ENCODE measurements at regions not wholly inside any gene's neighbourhood (a gene's known extent, or its start where the extent isn't known, plus 50 kb on each side); places are given as distances from the start of the nearest gene placed in this dataset.

DNA sequence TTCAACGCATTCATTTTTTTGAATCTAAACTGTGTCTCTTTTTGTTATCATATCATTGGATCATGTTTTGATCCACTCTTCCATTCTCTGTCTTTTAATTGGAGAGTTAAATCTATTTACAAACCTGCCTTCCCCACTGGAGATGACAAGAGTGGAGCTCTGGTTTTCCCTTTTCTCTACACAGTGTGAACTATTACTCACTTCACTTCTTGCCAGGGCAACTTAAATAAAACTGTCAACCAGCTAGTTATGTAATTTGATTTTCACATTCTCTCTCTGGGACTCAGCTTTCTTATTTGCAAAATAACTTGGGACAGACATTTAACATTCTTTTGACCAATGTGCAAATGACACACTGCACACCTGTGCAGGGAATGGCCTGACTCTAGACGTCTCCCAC, 230.8 kb upstream of the CST7 start:
- DNase-seq (ENCODE audit: low spot score) = no peak

DNA sequence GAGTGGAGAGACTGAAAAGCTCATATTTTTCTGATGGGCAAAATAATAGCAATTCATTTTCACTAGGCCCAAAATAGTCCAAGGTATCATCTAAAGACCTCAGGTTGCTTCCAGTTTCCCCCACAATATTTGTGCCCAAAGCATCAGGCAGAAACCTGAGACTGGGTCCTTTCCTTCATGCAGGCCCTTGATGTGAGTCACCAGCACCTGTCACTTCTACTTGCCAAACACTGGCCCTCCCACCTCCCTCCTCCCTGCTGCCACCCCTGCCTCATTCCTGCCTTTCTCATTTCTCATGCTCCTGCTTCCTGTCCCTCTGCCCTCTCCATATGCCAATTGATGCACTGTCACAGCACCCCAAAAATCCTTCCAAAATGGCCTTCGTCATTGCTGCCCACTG, 230.4 kb upstream of the CST7 start:
- no peak for DNase-seq (ENCODE audit: low spot score)

DNA sequence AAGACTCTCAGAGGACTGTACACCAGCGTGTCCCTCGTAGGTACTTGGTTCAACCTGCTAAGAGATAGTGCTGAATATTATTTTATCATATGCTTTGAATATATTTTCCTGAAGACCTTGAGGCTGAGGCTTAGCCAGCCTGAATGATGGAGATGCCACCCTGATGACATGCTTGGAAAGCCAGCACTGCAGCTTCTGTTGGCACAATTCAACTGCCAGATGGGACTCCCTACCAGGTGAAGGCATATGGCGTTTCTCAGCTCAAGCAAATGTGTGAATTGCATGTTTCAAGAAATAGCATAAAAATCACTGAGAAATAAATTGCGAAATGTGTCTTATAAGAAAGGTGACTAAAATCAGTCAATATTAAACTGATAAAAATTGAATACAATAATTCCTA, 228.1 kb upstream of the CST7 start:
- DNase-seq (ENCODE audit: low spot score) = no peak

DNA sequence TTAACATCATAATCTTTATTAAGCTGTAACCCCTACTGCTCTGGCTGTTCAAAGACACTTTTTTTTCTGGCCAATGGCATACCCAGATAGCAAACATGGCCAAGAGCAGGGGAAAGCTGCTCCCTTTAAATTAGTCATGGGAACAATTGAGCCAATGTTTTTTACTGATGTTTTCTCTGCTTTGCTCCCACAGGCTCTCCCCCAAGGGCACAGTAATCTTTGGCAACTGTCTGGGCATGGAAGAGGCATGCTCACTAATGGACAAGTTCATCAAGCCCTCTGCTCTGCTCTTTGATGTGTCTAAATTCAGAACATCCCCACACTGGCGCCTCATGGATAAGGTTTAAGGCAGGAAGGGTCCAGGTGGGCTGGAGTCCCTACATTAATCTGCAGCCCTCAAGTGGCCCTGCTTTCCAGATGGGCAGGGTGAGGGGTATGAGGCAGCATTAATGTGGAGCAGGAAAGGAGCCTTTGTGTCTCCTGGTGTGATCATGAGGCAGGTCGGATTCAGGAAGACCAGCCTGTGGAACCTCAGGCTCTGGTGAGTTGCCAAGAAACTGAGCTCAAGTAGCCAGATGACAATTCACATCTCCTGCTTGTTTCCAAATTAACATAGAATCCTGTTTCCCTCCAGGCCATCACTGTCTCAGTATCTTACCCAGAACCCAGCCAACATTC, 227.0 kb upstream of the CST7 start:
- DNase-seq (ENCODE audit: low spot score) = no peak

DNA sequence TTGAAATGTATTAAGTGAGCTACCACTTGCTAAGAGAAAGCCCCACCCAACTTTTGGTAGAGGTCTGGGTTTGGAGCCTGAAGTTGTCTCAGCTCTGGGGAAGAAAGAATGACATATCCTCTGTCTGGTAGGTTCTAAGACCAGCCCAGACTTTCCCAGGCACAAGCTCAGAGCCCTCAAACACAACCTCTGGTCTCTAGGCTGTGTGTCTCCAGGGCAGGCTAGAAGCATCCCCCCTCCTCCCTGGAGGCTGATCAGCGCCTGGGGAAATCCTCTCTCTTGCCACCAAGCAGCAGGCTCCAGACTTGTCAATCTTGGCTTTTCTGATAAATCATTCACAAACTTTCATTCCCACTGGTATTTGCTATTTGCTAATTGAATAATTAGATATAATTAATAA, 226.5 kb upstream of the CST7 start:
- DNase-seq (ENCODE audit: low spot score) = no peak

DNA sequence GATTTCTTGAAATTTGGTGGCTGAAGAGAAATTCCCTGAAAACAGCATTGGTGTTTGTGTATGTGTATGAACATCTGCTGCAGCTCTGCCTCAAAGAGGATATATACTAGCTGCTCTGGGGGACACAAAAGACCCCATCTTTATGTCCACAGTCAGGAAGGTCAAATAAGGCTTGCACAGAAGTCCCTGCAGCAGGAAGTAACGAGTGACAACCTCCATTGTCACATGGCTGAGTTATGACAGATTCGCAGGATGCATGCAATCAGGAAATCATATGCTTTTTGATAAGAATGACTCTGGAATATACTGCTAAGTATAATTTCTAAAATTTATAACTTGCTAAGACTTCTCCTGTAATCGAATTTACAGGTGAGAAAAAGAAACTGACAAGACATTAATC, 225.9 kb upstream of the CST7 start:
- DNase-seq (ENCODE audit: low spot score) = no peak

DNA sequence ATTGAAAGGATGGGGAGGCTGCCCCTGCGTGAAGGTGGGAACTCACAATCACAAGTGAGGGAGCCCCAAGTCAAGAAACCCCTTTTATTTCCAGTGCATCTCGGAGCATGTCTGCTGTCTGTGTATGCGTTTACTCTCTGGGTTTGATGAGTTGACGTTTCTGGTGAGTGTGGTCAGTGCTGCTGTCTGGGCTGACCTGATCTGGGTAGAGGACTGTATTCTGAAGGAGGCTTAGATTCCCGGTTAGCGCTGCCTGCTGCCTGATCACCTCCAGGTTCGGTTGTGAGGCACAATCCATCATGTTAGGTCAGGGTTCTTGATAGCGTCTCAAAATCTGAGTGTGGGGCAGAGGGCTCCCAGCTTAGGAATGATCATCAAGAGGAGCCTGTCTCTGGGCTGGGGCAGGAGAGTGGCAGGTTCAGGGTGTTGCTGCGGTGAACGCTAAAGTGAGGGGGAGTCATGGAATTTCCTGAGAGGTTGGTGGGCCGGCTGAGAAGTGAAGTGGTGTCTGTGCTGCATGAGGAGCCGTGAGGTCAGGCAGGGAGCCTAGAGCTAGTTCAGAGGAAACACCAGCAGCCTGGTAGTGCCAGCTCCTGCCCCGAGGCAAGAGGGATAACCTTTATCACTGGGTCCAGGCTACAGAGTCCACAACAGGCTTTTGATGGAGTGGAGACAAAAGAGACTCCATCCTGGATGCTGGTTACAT, 225.3 kb upstream of the CST7 start:
- no peak for DNase-seq (ENCODE audit: low spot score)

DNA sequence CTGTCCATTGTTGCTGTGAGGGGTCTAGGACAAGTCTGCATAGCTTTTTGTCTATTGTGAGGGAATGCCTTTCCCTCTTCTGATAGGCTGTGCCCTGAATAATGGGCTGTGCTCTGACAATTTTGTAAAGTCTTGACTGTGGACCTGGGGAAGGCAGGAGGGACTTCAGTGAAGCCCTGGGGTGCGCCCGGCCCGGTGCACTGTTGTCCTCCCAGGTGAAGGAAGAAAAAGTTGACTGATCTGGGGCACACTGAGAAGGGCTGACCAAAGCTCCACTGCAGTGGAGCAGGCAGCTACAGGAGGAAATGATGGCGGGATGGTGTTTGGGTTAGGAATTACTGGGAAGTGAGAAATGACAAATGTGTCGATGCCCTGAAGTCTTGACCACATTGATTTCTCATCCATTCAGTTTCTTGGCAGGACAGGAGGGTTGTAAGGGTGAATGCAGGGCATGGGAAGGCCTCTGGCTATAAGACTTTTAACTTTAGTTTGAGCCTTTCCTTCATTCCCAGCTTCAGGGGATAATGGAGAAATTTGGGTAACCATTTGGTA, 224.0 kb upstream of the CST7 start:
- no peak for DNase-seq (ENCODE audit: low spot score)

DNA sequence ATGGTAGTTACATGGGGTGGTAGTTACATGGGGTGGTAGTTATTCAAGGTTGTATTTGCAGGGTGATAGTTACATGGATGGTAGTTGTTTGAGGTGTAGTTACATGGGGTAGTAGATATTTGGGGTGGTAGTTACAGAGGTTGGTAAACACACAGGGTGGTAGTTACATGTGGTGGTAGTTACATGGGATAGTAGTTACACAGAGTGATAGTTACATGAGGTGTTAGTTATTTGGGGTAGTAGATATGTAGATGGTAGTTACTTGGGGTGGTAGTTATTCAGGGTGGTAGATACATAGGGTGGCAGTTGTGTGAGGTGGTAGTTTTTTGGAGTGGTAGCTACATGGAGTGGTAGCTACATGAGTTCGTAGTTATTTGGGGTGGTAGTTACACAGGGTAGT, 221.3 kb upstream of the CST7 start:
- DNase-seq (ENCODE audit: low spot score) = no peak

DNA sequence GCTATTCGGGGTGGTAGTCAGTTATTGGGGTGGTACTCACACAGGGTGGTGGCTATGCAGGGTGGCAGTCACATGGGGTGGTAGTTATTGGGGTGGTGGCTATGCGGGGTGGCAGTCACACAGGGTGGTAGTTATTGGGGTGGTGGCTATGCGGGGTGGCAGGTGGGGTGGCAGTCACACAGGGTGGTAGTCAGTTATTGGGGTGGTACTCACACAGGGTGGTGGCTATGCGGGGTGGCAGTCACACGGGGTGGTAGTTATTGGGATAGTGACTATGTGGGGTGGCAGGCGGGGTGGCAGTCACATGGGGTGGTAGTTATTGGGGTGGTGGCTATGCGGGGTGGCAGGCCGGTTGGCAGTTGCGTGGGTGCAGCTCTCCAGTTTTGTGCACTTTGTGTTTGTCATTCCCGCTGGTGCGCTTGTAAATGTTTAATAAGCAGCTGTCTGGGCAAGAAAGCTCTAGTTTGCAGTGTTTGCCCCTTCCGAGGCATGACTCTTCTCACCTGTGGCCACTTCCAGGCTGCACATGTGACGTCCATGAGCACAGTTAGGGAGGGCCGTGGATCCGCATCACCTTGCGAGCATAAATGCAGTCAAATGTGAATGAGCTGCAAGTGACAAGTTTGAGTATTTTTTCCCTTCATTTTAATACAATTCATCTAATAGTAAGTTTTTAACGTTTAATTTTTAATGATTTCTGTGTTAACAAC, 219.0 kb upstream of the CST7 start:
- DNase-seq (ENCODE audit: low spot score) = no peak

DNA sequence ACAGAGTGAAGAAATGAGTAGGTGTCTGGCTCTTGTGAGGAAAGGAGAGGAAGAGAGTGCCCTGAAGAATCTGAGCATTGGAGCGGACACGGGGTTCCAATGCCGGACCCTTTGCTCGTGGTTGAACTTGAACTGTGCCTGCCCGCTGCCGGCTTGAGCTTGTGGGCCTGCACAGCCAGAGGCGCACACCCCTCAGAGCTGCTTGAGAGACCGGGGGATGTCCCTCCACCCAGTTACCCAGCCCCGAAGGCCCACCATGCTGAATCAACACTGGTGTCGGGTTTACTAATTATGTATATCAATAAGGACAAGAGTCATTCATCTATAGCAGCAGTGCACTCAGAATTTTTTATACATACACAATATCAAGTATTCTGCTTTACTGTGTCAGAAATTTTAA, 218.3 kb upstream of the CST7 start:
- DNase-seq (ENCODE audit: low spot score) = no peak

DNA sequence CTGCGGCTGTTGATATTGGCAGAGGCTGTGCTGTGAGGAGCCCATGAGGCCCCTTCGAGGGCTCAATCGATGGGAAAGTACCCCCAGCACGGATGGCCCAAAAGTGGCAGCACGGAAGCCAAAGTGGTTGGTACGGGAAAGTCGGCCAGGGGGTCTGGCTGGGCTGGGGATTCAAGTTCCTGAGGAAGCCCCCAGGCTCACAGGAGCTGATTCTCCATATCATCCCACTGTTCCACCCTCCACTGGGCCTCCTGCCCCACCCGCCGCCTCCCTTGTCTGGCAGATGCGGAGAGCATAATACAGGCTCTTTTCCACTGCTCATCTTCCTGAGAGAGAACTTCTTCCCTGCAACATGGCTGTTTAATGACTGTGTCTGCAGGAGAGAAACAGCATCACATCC, 217.8 kb upstream of the CST7 start:
- DNase-seq (ENCODE audit: low spot score) = no peak

DNA sequence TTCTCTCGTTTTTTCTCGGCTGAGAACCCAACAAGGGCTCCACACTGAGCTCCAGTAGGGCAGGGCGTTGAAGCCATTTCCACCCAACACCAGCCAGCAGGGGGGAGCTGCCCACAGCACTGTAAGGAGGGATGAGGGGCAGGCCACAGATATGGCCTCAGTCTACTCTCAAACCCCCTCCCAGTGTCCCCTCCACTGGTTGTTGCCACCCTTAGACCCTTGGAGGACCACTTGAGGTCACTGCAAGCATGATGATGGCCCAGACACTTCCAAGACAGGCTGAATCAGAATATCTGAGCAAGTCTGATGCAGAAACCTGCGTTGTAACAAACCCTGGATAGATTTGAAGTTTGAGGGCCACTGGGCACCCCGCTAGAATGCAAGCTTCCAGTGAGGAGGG, 217.0 kb upstream of the CST7 start:
- no peak for DNase-seq (ENCODE audit: low spot score)

DNA sequence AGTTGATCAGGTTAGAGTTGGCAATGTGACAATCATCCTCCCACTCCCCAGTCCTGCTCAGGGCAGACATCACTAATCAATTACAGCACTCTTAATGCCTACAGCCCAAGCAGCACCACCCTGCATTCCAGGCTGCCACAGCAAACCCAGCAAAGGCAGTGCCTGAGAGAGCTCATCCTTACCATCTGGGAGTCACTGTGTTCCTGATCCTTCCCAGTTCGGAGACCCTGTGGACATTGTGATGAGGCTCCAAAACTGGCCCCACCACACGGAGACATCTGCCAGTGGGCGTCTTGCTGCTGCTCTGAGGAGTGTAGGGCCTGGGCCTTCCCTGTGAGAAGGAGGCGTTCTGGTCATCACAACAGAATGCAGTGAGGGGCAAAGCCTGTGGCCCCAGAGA, 216.5 kb upstream of the CST7 start:
- DNase-seq (ENCODE audit: low spot score) = no peak

DNA sequence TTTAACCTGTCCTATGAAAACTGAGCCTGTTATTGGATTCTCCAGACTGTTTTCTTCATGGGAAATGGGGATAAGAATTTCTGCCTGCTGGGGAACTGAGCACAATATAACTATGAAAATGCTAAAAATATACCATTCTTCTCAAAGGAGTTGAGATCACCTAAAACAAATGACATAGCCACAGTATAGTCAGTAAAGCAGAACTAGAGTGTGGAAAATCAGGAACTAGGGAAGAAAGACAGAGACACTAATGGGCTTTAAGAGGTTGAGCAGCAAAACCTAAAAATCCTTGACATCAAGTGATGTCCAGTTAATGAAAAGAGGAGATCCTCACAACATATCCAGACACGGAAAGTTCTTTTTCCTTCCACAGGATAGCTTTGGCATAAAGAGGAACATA, 215.7 kb upstream of the CST7 start:
- DNase-seq (ENCODE audit: low spot score) = no peak

DNA sequence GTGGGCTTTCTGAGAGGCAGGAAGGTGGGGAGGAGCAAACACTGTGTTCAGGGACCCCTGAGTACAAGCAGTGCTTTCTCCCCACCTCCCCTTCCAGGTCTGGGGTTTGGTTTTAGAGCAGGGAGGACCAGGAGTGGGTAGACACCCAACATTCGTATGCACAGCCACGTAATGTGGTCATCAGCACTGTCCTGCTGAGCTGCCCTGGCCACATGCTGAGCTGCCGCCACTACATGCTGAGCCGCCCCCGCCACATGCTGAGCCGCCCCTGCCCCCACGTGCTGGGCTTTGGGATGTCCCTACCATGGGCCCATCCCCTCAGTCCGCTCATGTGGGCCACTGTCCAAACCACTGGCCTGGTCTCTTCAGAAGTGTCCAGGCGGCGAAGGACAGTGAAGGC, 214.9 kb upstream of the CST7 start:
- no peak for DNase-seq (ENCODE audit: low spot score)

DNA sequence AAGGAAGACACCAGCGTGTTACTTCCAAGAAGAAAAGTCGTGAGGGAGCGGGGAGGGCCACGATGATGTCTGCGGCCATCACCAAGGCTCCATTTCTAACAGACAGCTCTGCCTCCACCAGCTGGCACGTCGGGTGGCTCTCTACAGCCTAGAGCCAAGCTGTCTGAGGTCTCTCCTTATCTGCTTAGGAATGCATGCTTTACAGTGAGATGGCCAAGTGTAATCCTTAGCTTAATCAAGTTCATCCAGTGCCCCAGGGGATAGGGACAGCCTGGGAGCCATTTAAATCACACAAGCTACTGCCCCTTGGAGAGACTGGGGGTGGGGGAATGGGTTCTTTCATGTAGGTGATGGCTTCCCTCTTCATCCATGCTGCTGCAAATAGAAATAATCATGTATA, 213.8 kb upstream of the CST7 start:
- no peak for DNase-seq (ENCODE audit: low spot score)

DNA sequence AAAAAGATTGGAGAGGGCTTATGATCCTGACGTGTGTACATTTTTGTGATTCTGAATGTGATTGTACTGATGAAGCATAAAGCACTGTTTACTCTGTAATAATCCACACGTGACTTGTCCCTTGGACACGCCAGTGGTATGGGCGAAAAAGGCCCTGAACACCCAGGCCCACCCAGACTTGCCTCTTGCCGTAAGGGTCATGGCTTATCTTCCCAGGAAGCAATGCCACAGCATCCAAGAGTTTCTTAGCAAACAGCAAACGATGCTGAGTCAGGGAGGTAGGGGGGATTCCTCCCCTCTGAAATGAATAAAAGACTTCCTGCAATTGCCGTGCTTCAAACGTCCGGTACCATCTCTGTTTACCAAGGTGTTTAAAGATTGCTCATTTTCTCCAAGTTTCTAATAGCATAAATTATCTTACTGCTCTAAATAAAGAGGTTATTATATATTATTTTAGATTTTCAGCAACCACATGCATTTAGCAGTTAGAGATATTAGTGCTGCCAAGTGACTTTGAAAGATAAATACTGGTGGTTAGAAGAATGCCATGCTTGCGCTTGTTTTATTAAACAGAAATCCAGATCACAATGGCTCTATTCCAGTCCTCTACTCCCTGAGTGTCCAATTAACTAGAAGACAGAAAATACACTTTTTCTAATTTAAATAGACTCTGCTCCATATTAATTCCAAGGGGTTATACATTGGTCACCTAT, 212.8 kb upstream of the CST7 start:
- DNase-seq (ENCODE audit: low spot score) = no peak

DNA sequence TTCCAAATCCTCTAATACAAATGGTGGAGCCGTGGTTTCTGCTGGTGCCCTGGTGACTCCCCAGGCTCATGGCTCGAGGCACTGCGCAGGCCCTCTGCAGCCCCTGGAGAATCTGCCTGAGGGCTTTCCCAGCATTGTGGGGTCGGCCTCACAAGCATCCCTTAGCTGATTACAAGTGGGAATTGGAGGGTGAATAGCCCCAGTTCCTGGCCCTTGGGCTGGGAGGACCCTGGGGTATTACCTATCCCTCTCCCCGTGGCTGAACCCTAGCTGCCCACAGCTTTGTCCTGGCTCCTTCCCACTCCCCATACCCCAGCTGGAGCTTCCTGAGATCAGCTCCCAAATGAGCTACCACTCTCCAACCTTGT, 212.2 kb upstream of the CST7 start:
- no peak for DNase-seq (ENCODE audit: low spot score)

DNA sequence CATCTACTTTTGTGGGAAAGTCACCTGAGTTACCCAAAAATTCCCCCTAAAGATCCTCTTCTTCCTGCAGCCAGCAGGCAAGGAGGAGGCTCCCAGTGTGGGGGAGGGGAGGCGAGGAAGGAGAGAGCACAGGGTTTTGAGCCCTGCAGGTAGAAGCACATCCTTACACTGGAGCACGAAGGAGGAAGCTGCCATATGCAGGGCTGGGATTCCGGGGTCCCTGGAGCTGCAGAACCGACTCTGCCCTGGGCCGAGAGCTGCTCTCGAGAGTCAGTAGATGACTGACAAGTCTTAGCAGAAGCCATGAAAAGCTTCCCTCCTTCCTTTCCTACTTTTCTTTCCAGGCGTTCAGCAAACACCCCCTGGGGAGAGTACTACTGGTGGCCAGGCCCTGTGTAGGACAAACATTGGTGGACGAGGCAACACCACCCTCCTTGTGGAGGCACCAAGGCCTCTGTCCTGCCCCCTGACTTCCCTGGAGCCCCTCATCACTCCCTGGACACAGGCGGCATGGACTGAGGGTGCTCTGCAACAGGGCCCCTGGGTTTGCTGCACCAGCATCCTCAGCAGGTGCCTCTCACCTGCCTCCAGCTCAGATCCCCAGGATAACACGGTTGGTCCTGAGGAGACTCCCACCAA, 211.7 kb upstream of the CST7 start:
- DNase-seq (ENCODE audit: low spot score) = no peak

DNA sequence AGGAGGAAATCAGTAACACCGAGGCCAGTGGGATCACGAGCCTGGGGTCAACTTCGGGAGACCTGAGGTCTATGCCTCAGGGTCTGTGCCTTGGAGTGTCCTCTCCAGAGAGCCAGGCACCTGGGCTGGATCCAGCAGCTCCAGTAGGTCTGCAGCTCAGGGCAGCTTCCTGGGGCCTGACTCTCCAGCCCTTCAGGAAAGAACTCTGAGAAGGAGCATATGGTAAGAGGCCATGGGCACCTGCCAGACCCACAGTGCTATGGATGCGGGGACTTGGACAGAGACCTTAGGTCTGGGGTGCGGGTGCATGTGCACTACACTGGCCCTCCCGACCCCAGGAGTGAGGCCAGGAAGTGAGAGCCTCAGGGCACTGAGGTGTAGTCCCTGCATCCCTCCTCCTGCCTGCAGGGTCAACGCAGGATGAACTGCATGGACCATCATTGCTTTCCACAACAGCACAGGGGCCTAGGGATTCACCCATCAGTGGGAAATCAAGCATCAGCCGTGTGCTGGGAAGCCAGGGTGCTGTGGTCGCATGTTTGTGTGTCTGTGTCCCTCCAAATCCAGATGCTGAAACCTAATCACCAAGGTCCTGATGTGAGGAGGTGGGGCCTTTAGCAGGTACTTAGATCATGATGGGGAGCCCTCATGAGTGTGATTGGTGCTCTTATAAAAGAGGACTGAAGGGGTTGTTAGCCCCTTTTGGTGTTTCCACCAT, 210.9 kb upstream of the CST7 start:
- no peak for DNase-seq (ENCODE audit: low spot score)
